IMR-90 (cell line): ENCODE measurements at regions not wholly inside any gene's neighbourhood (a gene's known extent, or its start where the extent isn't known, plus 50 kb on each side); places are given as distances from the start of the nearest gene placed in this dataset.

Source experiments
- ATAC-seq: fragments of 200-7000 bp; cut with Tn5 transposase; 2 replicates; pipeline ENCODE4 v1.9.1; 2020; ENCODE audit warnings: low read depth, mild to moderate bottlenecking, moderate library complexity
- BruUV-seq: library from RNA; stranded (reverse); fragments of 400-500 nt; replicated peaks from 2 replicates; lab custom pipeline; 2021; lab: Mats Ljungman, UMichigan
- CTCF ChIA-PET: fragments of 300-600 bp; formaldehyde crosslinking; extraction: SDS; loops from one replicate; lab custom pipeline; 2021; ENCODE audit warnings: antibody characterized with exemption; lab: Yijun Ruan, JAX
- POLR2A ChIA-PET: fragments of 300-600 bp; sonication (Branson Sonifier 250); formaldehyde crosslinking; loops from one replicate; lab custom pipeline; 2022; ENCODE audit warnings: antibody characterized with exemption; ENCODE audit not compliant: unreplicated experiment; lab: Charles Lee
- DNase-seq: peaks from one replicate; pipeline ENCODE4 v3.0.0; 2013
- H2AFZ ChIP-seq: replicated peaks from 2 replicates; pipeline ENCODE3; 2013; ENCODE audit warnings: low read length, mild to moderate bottlenecking; ENCODE audit not compliant: poor library complexity
- H2AK5ac ChIP-seq: 2 replicates; pipeline ENCODE4 v1.6.1; 2013; ENCODE audit warnings: low read depth, low read length, inconsistent platforms
- H2AK9ac ChIP-seq: replicated peaks from 2 replicates; pipeline ENCODE3; 2013; ENCODE audit warnings: mild to moderate bottlenecking, low read depth, low read length, moderate library complexity; ENCODE audit not compliant: poor library complexity
- H2BK120ac ChIP-seq: 2 replicates; pipeline ENCODE4 v1.6.1; 2013; ENCODE audit warnings: low read depth, low read length, inconsistent platforms
- H2BK15ac ChIP-seq: 3 replicates; pipeline ENCODE4 v1.6.1; 2013; ENCODE audit warnings: low read depth, low read length, inconsistent platforms
- H2BK20ac ChIP-seq: 2 replicates; pipeline ENCODE4 v1.6.1; 2013; ENCODE audit warnings: low read depth, mild to moderate bottlenecking, inconsistent platforms, low read length, moderate library complexity
- H2BK5ac ChIP-seq: 2 replicates; pipeline ENCODE4 v1.6.1; 2013; ENCODE audit warnings: mild to moderate bottlenecking, low read depth, low read length, inconsistent platforms; ENCODE audit not compliant: poor library complexity, severe bottlenecking
- H3K14ac ChIP-seq: replicated peaks from 2 replicates; pipeline ENCODE4 v1.6.1; 2013; ENCODE audit warnings: low read depth, low read length, inconsistent platforms
- H3K18ac ChIP-seq: 2 replicates; pipeline ENCODE4 v1.6.1; 2013; ENCODE audit warnings: low read depth, low read length, control low read depth
- H3K23ac ChIP-seq: 2 replicates; pipeline ENCODE4 v1.6.1; 2013; ENCODE audit warnings: low read depth, low read length, inconsistent platforms
- H3K27ac ChIP-seq: 2 replicates; pipeline ENCODE4 v1.5.1; 2013; ENCODE audit warnings: mild to moderate bottlenecking, control low read depth, low read length; ENCODE audit not compliant: insufficient read depth
- H3K27me3 ChIP-seq: 2 replicates; pipeline ENCODE4 v1.6.1; 2013; ENCODE audit warnings: low read length; ENCODE audit not compliant: control insufficient read depth, insufficient read depth
- H3K36me3 ChIP-seq: 2 replicates; pipeline ENCODE4 v1.6.1; 2013; ENCODE audit warnings: low read length, mixed read lengths; ENCODE audit not compliant: control insufficient read depth, insufficient read depth
- H3K4ac ChIP-seq: 2 replicates; pipeline ENCODE4 v1.6.1; 2013; ENCODE audit warnings: low read depth, low read length, inconsistent platforms
- H3K4me1 ChIP-seq: 2 replicates; pipeline ENCODE4 v1.6.1; 2013; ENCODE audit warnings: low read length, mixed read lengths; ENCODE audit not compliant: control insufficient read depth, insufficient read depth
- H3K4me2 ChIP-seq: 2 replicates; pipeline ENCODE4 v1.6.1; 2013; ENCODE audit warnings: low read depth, mild to moderate bottlenecking, control low read depth, low read length, moderate library complexity
- H3K4me3 ChIP-seq: 2 replicates; pipeline ENCODE4 v1.5.1; 2013; ENCODE audit warnings: low read depth, mild to moderate bottlenecking, control low read depth, low read length, moderate library complexity; ENCODE audit not compliant: insufficient read depth
- H3K56ac ChIP-seq: 2 replicates; pipeline ENCODE4 v1.6.1; 2013; ENCODE audit warnings: low read length, inconsistent platforms; ENCODE audit not compliant: insufficient read depth; ENCODE audit errors: extremely low read depth
- H3K79me1 ChIP-seq, 2 experiments: 2 replicates each; pipeline ENCODE4 v1.6.1; 2013; ENCODE audit warnings: low read length in 2 of 2, inconsistent platforms in 1 of 2, low read depth in 1 of 2
- H3K9ac ChIP-seq: 2 replicates; pipeline ENCODE4 v1.6.1; 2013; ENCODE audit warnings: low read depth, low read length, control low read depth
- H3K9me1 ChIP-seq: 2 replicates; pipeline ENCODE4 v1.6.1; 2013; ENCODE audit warnings: low read length, inconsistent platforms; ENCODE audit not compliant: insufficient read depth
- H3K9me3 ChIP-seq: 2 replicates; pipeline ENCODE4 v1.6.1; 2013; ENCODE audit warnings: low read length; ENCODE audit not compliant: control insufficient read depth, insufficient read depth
- H4K20me1 ChIP-seq: 2 replicates; pipeline ENCODE4 v1.6.1; 2013; ENCODE audit warnings: low read length, inconsistent platforms; ENCODE audit not compliant: insufficient read depth
- H4K5ac ChIP-seq: 2 replicates; pipeline ENCODE4 v1.6.1; 2013; ENCODE audit warnings: mild to moderate bottlenecking, low read depth, low read length, control low read depth
- H4K8ac ChIP-seq, 2 experiments: 2 replicates each; pipeline ENCODE4 v1.6.1; 2013; ENCODE audit warnings: low read depth in 2 of 2, low read length in 2 of 2, control low read depth in 1 of 2, inconsistent platforms in 1 of 2
- H4K91ac ChIP-seq: 2 replicates; pipeline ENCODE4 v1.6.1; 2013; ENCODE audit warnings: low read depth, low read length, inconsistent platforms; ENCODE audit not compliant: insufficient read depth
- BHLHE40 ChIP-seq: fragments of 150-350 bp; IDR thresholded peaks from 2 replicates; pipeline ENCODE4 v1.6.1; 2016; ENCODE audit warnings: mild to moderate bottlenecking, low read depth, low read length
- MAFK ChIP-seq: IDR thresholded peaks from 2 replicates; pipeline ENCODE4 v1.6.1; 2012; ENCODE audit warnings: low read depth, low read length, improper control_type of control experiment
- MAZ ChIP-seq: IDR thresholded peaks from 2 replicates; pipeline ENCODE4 v1.6.1; 2012; ENCODE audit warnings: low read depth, mild to moderate bottlenecking, low read length, improper control_type of control experiment, moderate library complexity, borderline replicate concordance
- MXI1 ChIP-seq: IDR thresholded peaks from 2 replicates; pipeline ENCODE4 v1.6.1; 2012; ENCODE audit warnings: low read depth, mild to moderate bottlenecking, low read length, moderate library complexity, borderline replicate concordance
- NFE2L2 ChIP-seq: fragments of 150-350 bp; IDR thresholded peaks from 2 replicates; pipeline ENCODE4 v1.6.1; 2016; ENCODE audit warnings: low read depth, mild to moderate bottlenecking, low read length
- POLR2A ChIP-seq: IDR thresholded peaks from 2 replicates; pipeline ENCODE4 v1.6.1; 2012; ENCODE audit warnings: mild to moderate bottlenecking, low read depth, low read length
- RFX5 ChIP-seq: IDR thresholded peaks from 2 replicates; pipeline ENCODE4 v1.8.0; 2012; ENCODE audit warnings: low read depth, mild to moderate bottlenecking, low read length, moderate library complexity
- SMC3 ChIP-seq: fragments of 150-350 bp; IDR thresholded peaks from 2 replicates; pipeline ENCODE4 v1.6.1; 2016; ENCODE audit warnings: low read depth, mild to moderate bottlenecking, antibody characterized with exemption, low read length, moderate library complexity
- WGBS, 2 experiments: methylation state at CpG; one replicate each; pipeline versions ENCODE4 v1.1.5 to v1.1.7; 2013; ENCODE audit warnings: missing lambda C conversion rate in 2 of 2; ENCODE audit not compliant: insufficient read length in 1 of 2; ENCODE audit errors: extremely low coverage in 2 of 2; 5-methylcytosine and 5-hydroxymethylcytosine counted together
- dilution Hi-C: fragments of 300-500 bp; cut with HindIII; formaldehyde crosslinking; loops from one replicate; pipeline ENCODE4 v1.14.3; 2018; ENCODE audit warnings: low sequenced_read_pairs; ENCODE audit not compliant: unreplicated experiment
- in situ Hi-C: fragments of 300-500 bp; cut with MboI; formaldehyde crosslinking; loops from 3 replicates; pipeline ENCODE4 v1.14.3; 2019; ENCODE audit warnings: low sequenced_read_pairs, inconsistent platforms, mixed read lengths
- intact Hi-C: fragments of 100-400 bp; cut with micrococcal nuclease; formaldehyde crosslinking; loops from 2 replicates; pipeline ENCODE4 v1.10.0; 2022
- TF ChIP-seq, protein P1 (sequence below): conservative IDR thresholded peaks from 2 replicates; pipeline ENCODE4 v1.5.1; 2012; ENCODE audit warnings: mild to moderate bottlenecking, low read depth, low read length, improper control_type of control experiment

DNA sequence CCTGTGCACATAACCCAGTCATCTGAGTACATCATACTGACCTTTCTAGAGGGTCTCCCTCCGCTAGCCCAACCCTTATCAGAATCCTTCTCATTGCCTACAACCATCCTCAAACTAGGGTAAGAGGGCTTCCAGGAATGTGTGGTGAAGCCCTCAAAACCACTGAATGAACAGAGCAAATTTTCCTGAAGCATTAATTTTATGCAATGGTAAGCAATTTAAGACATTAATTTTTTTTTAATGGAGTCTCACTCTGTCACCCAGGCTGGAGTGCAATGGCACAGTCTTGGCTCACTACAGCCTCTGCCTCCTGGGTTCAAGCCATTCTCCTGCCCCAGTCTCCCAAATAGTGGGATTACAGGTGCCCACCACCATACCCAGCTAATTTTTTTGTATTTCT lies 86.1 kb upstream of the ZNF281 start:
- no peak overlapping the region for H3K14ac ChIP-seq
- no peaks in the 10 kb centered on the region for H3K79me1 ChIP-seq
- no peak overlapping the region for H3K18ac ChIP-seq
- H3K9me1 ChIP-seq, result no peaks in the 10 kb centered on the region; the same call in 1 of the 2 replicates
- no peak overlapping the region for H4K5ac ChIP-seq
- no peak overlapping the region for H2AFZ ChIP-seq
- intact Hi-C loops, result no loop called here
- WGBS, 2 experiments, result no CpG with 5 or more reads among the region's 1 CpG
- no peak overlapping the region for H2BK20ac ChIP-seq
- no peak overlapping the region for H2AK9ac ChIP-seq
- no peak overlapping the region for H3K56ac ChIP-seq
- ChIA-PET CTCF (no interaction called here), POLR2A (no interaction called here)
- no peak for TF ChIP-seq NFE2L2
- TF ChIP-seq MAZ, result no peak
- TF ChIP-seq MXI1, result no peak
- TF ChIP-seq, protein P1, sequence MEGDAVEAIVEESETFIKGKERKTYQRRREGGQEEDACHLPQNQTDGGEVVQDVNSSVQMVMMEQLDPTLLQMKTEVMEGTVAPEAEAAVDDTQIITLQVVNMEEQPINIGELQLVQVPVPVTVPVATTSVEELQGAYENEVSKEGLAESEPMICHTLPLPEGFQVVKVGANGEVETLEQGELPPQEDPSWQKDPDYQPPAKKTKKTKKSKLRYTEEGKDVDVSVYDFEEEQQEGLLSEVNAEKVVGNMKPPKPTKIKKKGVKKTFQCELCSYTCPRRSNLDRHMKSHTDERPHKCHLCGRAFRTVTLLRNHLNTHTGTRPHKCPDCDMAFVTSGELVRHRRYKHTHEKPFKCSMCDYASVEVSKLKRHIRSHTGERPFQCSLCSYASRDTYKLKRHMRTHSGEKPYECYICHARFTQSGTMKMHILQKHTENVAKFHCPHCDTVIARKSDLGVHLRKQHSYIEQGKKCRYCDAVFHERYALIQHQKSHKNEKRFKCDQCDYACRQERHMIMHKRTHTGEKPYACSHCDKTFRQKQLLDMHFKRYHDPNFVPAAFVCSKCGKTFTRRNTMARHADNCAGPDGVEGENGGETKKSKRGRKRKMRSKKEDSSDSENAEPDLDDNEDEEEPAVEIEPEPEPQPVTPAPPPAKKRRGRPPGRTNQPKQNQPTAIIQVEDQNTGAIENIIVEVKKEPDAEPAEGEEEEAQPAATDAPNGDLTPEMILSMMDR, result no peak
- no peak for TF ChIP-seq RFX5
- TF ChIP-seq MAFK, result peak; percentile 73
- TF ChIP-seq SMC3, result no peak
- TF ChIP-seq POLR2A, result no peak
- no peak for TF ChIP-seq BHLHE40
- H3K4me2 ChIP-seq, result no peak overlapping the region
- in situ Hi-C loops, result no loop called here
- no peak overlapping the region for H2BK5ac ChIP-seq
- H3K23ac ChIP-seq, result no peak overlapping the region
- H3K4me3 ChIP-seq, result no peak overlapping the region
- BruUV-seq, result no TSS peak
- H3K4ac ChIP-seq, result no peak overlapping the region
- no peak overlapping the region for H4K8ac ChIP-seq
- H3K36me3 ChIP-seq, result no peaks in the 10 kb centered on the region
- H4K91ac ChIP-seq, result no peak overlapping the region
- H3K9me3 ChIP-seq, result peaks cover 3% of the 10 kb centered on the region; the same call in 1 of the 2 replicates
- dilution Hi-C loops, result no loop called here
- no peak for ATAC-seq
- no peaks in the 10 kb centered on the region for H4K20me1 ChIP-seq
- H2BK120ac ChIP-seq, result no peak overlapping the region
- no peak overlapping the region for H2BK15ac ChIP-seq
- H3K9ac ChIP-seq, result no peak overlapping the region
- H3K27me3 ChIP-seq, result no peaks in the 10 kb centered on the region; the same call in 1 of the 2 replicates
- H3K27ac ChIP-seq, result no peak overlapping the region
- no peak overlapping the region for H2AK5ac ChIP-seq
- no peak for DNase-seq
- H3K4me1 ChIP-seq, result no peaks in the 10 kb centered on the region; the same call in 1 of the 2 replicates
